PFSK-1 (cell line): ENCODE measurements at regions not wholly inside any gene's neighbourhood (a gene's known extent, or its start where the extent isn't known, plus 50 kb on each side); places are given as distances from the start of the nearest gene placed in this dataset.

Experiments used
- POLR2AphosphoS5 ChIP-seq: IDR thresholded peaks from 2 replicates; pipeline ENCODE4 v1.6.1; 2012; ENCODE audit warnings: low read depth, mild to moderate bottlenecking, control low read depth, low read length, moderate library complexity
- REST ChIP-seq, 2 experiments: IDR thresholded peaks; 2 replicates each; pipeline versions ENCODE4 v1.6.1 to v1.8.0; 2011 to 2012; ENCODE audit warnings: low read depth in 2 of 2, low read length in 2 of 2, control low read depth in 1 of 2, inconsistent platforms in 1 of 2, mild to moderate bottlenecking in 1 of 2, moderate library complexity in 1 of 2; ENCODE audit not compliant: insufficient read depth in 1 of 2
- SIN3A ChIP-seq: IDR thresholded peaks from 2 replicates; pipeline ENCODE4 v1.6.1; 2012; ENCODE audit warnings: mild to moderate bottlenecking, low read length, moderate library complexity, borderline replicate concordance; ENCODE audit not compliant: insufficient read depth

- no peak for TF ChIP-seq POLR2AphosphoS5
- TF ChIP-seq REST (IDR thresholded peaks at IDR 0.05; ENCODE audit: insufficient read depth in 1 of 2, low read depth in 2 of 2, low read length in 2 of 2) = no peak
- TF ChIP-seq SIN3A = no peak
Measured at GRCh38 chr4:130335417-130336194, 1239.7 kb downstream of the C4orf33 start.
